IPS-18c (cell line): ENCODE measurements at regions not wholly inside any gene's neighbourhood (a gene's known extent, or its start where the extent isn't known, plus 50 kb on each side); places are given as distances from the start of the nearest gene placed in this dataset.

Experiments used
- H3K4me3 ChIP-seq: 2 replicates; pipeline ENCODE4 v1.7.0; 2013; ENCODE audit warnings: low read depth, mild to moderate bottlenecking, low read length, moderate library complexity; ENCODE audit not compliant: insufficient read depth
- H3K9me3 ChIP-seq: one replicate; pipeline ENCODE4 v1.6.1; 2013; ENCODE audit warnings: mild to moderate bottlenecking, low read length, moderate library complexity; ENCODE audit not compliant: control insufficient read depth, insufficient read depth

DNA sequence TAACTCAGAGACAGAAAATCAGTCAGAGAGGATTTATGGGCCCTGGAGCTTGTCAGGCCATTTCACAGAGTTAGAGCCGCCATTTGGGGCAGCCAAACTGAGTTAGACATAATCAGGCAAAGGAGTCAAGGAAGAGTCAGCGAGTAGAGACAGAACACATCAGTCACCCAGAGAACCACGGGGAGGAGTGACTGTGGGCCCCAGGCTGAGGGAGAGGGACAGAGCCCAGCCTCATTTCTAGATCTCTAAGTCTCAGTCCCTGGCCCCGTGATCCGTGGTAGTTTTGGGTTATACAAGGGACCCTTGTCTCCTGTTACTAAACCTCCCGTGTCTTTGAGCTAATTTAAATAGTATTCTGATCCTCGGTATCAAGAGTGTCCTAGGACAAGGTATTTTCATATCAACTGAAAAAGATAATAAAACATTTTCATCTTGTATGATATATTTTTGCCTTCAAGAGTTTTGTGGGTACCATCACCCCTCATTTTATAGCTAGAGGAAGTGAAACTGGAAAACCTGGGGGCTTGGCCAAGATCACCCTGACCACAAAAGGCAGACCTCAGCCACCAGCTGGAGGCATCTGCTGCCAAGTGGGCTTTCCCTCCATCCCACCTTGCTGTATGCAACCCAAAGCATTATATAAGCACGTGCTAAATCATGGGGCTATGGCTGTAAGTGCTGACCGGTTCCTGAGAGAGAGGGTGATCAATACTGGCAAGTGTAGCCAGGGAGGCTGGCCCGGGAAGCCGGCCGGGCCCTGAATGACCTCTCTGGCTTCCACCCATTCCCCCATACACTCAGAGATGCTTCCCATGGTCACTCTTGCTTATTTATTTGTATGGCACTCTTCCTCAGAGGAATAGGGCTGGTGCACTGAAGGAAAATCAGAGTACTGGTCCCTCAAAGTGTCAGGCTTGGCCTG lies 204.1 kb downstream of the BCOR start:
- no peak overlapping the region for H3K4me3 ChIP-seq
- no peaks in the 10 kb centered on the region for H3K9me3 ChIP-seq

DNA sequence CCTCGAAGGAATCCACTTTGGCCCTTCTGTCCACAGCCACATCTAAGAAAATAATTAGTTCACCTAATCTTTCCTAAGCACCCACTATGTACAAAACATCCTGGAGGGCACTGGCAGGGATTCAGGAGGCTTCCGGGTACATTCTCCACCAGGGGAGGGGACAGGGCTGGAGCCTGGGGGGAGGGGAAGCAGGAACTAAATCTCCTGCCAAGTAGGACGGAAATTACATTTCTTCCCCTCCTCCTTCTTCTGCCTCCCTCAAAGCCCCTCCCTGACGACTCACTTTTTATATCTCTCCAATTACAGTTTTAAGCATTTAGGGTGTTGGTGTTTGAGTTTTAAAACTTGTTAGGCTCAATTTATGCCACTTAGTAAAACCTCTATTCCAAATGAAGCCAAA lies 203.1 kb downstream of the BCOR start:
- Histone ChIP-seq H3K9me3 (no peaks in the 10 kb centered on the region), H3K4me3 (no peak overlapping the region)

DNA sequence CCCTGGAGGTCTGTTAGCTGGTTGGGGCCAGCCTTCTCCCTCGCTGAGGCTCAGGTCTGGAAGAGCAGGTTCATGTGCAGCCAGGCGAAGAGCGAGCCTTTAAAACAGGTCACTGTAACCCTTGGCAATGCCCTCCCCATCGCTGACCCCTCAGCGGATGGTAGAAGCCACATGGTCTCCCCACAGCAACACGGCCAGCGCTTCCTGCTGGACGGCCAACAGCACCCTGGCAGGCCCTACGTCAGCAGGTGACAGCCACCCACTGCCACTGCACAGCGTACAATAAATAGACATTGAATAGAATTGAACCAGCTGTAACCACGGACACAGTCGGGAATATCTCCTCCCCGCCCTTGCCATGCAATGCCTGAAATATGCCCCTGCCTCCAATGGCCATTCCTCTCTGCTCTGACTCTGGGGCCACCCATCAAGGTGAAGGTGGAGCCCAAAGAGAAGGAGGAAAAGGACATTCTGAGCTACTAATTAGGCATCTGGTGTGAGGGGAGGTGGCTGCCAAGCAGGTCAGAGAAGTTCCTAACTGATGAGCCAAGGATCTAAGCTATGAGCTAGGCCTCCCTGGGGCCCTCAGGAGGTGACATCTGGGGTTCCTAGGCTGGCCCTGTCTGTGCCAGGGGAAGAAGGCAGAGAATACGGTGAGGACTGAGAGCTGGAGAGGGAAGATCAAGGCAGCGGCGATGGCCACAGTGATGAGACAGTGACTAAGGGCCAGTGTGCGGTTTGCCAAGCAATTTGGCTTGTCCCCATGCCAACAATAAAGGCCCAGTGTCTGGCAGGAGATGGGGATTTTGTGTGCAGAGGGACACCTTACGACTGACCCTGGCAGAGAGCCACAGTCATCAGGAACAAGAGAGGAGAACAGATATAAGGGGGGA lies 202.3 kb downstream of the BCOR start:
- no peak overlapping the region for H3K4me3 ChIP-seq
- H3K9me3 ChIP-seq, result no peaks in the 10 kb centered on the region

DNA sequence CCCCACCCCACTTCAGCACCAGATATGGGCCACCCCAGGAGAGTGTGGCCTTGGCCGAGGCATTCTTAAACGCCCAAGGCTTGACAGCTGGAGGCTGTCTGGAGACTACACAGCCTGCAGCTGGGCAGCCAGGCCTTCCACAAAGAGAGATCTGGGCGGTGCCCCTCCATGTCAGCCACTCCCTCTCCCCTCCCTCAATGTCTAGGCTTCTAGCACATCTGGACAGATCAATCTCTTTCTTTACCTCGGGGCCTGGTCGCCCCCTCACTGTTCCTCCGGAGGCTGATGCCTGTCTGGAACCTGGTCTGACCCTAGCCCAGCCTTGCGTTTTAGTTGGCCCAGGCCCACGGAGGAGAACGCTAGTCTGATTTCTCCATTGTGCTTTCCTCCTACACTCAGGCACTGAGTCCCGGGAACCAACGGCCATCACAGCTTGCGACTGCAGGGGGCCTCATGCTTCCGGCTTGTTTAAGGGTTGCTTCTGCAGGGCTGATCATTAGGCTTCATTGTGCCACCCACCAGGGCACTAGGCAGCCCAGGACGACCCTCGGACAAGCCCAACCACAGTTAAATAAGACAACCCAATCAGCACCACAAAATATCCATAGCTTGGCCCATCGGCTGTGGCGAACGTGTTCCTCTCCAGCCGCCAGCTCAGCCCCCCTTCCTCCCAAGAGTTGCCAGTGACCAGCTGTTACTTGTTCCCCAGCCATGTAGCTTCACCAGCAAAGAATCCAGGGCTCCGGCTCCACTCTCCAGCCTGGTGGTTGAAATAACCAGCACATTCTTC lies 200.6 kb downstream of the BCOR start:
- Histone ChIP-seq H3K4me3 (no peak overlapping the region), H3K9me3 (no peaks in the 10 kb centered on the region)

DNA sequence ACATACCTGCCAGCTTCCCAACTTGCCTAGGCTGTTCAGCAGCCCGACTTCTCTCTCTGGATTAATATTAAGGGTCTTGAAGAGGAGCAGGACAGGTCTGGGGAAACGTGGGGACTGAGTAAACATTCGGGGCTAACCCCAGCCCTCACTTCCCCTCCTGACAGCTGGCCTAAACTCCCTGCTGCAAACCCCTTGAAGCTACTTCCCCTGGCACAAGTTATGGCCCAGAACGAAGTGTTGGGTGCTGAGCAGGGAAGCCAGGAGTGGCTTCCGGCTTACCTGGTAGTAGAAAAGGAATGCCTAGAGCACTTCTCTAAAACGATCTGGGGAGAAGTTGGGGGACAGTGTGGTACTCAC lies 200.0 kb downstream of the BCOR start:
- Histone ChIP-seq H3K9me3 (peaks cover 2% of the 10 kb centered on the region), H3K4me3 (no peak overlapping the region; the same call in 1 of the 2 replicates)

DNA sequence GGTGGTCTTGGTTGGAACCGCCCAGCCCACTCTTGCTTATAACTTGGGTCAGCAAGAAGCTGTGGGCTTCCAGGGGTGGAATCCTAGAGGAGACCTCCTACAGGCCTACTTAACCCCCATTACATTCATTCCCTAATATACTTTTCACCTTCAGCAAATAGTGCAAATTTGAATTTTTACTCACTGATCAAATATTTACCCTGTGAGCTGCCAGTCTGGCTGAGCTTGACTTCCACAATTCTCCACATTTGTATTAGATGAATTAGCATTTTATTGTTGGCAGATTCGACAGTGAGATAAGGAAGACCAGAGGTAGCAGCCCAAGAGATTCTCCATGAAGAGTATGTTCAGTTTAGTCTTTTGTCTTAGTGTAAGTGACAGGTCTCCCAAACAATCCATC lies 199.6 kb downstream of the BCOR start:
- no peak overlapping the region; the same call in 1 of the 2 replicates for H3K4me3 ChIP-seq
- H3K9me3 ChIP-seq, result peaks cover 2% of the 10 kb centered on the region

DNA sequence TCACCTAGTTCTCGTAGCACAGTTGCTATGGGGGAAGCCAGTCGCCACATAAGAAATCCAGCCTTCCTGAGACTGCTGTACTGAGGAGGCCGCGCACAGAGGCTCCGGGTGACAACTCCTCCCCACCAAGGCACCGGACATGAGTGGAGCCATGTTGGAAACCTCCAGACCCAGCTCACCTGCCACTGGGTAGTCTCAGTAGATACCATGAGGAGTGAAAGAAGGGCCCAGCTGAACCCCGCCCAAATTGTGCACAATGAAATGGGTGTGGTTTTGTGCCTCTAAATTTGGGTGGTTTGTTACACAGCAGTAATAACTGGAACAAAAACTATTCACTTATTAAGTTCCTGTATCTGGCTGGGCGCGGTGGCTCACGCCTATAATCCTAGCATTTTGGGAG lies 198.7 kb downstream of the BCOR start:
- Histone ChIP-seq H3K4me3 (no peak overlapping the region), H3K9me3 (peaks cover 2% of the 10 kb centered on the region)

DNA sequence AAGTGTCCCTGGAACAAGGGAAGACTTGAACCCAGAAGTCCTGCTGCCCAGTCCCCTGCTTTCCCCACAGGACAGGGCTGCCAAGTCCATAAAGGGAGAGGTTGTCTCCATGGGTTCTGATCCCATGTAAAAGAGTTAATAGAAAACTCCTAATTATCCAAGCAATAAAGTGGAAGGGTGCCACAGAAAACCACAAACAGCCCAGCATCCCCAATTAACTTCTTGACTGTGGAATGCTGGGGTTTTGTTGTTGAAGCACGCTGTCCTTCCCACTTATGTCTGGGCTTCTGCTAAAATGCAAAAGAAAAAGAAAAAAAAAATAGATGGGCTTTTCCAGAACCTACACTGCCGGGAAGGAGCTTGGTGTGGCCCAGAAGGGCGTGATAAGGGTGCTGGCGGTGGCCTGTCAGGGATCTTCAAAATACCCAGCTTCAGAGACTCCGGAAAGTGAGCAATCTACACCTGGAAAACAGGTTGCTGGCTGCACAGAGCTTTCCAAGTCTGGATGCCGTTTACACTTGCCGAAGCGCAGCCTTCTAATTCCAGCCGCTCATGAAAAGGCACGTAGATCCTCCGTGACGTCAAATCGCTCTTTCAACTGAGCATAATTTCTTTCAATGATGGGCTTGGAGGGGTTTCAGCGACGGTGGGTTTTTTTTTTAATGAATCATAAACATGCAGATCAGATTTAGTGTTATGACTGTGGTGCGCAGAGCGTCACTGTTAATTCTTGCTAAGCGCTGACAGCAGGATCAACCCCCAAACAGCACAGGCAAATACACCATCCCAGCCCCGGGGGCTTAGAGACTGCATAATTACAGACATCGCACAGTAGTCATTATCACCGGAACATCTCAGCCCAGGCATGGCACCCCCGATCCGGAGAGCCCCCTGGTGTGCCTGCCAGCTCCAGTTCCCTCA lies 197.6 kb downstream of the BCOR start:
- peaks cover 2% of the 10 kb centered on the region for H3K9me3 ChIP-seq
- H3K4me3 ChIP-seq, result no peak overlapping the region

DNA sequence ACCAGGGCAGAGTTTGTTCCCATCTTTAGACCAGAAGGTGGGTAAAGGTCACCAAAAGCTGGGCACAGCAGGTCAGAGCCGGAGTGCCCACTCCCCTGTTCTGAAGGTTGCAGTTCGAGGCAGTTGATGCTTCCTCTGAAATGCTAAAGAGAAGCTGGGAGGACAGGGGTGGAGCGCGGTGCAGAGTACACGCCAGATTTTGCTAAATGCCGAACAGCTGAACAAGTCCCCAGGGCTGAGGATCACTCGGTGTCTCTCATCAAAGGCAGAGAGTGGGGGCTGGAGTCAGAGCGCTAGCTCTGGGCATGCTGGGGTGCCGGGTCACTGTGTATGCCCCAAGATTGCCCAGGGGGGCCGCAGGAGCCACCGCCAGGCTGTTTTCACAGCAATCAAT lies 197.0 kb downstream of the BCOR start:
- Histone ChIP-seq H3K4me3 (no peak overlapping the region), H3K9me3 (peaks cover 2% of the 10 kb centered on the region)

DNA sequence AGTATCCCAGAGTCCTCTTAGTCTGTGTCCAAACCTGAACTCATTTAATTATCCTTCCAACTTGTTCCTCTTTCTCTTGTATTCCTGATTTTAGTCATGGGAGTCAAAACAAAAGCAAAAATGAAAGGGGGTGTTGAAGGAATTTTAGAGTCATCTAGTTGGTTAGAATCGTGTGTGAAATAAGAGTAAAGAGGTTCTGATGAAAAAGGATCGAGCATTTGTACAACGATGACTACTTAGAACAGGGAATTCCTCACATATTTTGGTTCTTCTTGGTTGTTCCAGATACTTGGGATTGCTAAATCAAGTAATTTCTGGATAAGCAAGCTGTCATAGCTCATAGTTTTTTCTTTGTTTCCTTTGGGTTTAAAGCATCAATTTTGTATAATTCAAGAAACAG lies 194.4 kb downstream of the BCOR start:
- H3K9me3 ChIP-seq, result peaks cover 2% of the 10 kb centered on the region
- H3K4me3 ChIP-seq, result no peak overlapping the region

DNA sequence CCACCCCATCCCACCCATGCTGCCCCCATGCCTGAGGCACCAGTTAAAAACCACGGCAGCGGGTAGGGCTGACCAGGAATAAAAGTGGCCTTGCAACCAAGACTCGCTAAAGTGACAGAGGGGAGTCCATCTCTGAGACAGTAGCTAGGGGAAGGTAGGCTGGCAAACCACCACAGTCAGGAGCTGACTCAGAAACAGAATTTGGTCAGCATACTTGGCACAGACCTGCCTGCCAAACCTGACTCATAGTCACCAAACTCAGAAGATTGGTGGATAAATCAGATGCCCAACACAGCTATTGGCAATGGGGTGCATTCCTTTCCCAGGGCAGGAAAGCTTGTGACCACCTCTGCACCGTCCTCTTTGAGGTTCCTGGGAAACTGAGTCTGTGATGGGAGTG lies 193.8 kb downstream of the BCOR start:
- H3K9me3 ChIP-seq, result peaks cover 2% of the 10 kb centered on the region
- H3K4me3 ChIP-seq, result no peak overlapping the region

DNA sequence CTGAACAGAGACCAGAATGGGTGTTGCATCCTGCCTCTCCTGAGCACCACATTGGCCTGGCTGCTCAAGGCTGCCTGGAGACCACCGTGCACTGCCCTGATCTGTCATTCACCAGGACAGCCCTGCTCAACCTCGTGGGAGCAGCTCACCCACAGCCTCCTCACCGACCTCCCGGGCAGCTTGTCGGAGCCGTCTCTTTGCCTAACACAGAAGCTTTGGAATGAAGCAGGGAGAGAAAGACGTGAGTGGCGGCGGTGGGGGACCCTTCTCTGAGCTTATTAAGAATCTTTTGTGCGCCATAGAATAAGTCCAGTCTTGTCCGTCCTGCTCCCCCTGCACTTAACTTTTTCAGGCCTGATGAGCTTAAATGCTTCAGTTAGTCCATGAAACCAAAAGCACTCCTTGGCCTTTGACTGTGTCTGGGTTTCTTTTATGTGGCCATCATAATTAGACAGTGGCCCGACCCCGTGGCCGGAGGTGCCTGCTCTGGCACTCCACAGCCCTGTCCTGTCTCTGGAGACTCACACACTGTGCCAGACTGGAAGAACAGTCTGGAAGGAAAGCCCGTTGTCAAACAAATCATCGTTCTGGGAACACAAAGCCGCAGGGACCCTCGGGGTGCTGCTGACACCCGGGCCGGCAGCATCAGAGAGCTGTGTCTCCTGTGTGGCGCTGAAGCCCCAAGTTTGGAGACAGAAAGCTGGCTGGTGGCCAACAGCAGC lies 192.8 kb downstream of the BCOR start:
- Histone ChIP-seq H3K9me3 (peaks cover 4% of the 10 kb centered on the region), H3K4me3 (no peak overlapping the region)

DNA sequence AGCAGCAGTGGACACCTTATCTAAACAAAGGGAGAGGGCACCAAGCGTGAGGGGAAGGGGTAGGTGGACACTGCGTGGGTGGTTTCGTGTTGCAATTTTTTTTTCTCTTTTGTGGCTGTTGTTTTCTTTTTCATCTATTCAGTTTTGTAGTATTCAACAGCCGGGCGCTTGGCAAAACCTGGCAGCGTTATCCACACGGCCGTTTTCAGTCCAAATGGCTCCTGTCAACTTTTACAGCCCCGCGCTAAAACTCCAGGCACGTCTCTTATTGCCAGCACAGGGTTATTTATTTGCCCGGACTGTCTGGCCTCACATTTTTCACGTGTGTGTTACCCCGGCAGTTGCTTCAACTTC lies 192.2 kb downstream of the BCOR start:
- Histone ChIP-seq H3K9me3 (peaks cover 4% of the 10 kb centered on the region), H3K4me3 (no peak overlapping the region)

DNA sequence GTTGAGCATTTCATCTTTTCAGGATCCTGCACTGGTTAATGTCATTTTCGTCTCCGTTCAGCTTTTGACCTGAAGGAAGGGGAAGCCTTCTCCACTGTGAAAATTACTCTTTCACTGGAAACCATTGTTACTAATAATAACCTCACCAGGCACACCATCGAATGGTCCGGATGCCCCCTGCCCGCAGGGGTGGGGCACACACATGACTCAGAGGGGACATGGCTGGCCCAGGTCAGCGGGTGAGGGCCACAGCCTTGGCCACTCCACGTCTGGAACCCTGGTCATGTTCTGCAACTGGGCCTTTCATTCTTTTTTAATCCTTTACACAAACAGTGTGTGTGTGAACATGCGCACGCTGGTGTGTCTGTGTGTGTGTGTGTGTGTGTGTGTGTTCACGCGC lies 191.8 kb downstream of the BCOR start:
- H3K4me3 ChIP-seq, result no peak overlapping the region

DNA sequence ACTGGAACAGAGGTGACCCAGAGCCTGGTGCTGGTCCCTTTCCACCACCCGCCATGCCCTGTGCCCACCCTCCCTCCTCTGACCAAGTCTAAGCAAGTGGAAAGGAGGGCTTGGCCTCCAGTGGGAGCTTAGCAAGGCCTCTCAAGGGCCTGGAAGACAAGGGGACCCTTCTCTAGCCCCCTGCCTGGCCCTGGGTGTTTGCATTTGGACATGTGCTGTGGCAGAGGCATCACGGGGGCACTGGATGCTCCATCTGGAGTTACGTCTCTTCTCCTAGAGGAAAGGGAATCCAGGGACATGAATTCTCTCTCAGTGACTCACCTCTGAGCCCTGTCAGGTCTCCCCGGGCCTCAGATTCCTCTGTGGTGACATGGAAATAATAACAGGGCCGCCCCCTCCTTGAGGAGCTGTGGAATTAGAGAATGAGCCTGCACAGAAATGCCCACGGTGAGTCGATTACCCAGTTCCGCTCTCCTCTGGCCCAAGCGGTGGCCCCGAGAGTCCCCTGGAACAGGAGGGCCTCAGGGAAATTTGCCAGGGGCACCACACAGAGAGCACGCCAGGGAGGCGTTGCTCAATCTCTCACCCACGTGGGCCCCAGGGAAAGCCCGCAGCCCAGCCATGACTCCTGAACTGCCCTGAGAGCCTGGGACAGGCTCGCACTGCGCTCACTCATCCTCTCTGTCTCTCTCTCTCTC lies 189.6 kb downstream of the BCOR start:
- Histone ChIP-seq H3K4me3 (no peak overlapping the region), H3K9me3 (peaks cover 4% of the 10 kb centered on the region)

More for the DNA sequence above, 191.8 kb downstream of the BCOR start:
- H3K9me3 ChIP-seq, result peaks cover 6% of the 10 kb centered on the region
